Esophagus muscularis mucosa (tissue), 4 donors: ENCODE measurements at regions not wholly inside any gene's neighbourhood (a gene's known extent, or its start where the extent isn't known, plus 50 kb on each side); places are given as distances from the start of the nearest gene placed in this dataset.

Experiments
- DNase-seq: peaks from one replicate; pipeline ENCODE4 v3.0.0-alpha.2; 2017; ENCODE audit errors: extremely low spot score
- H3K27ac ChIP-seq, 4 donors: fragments of 200-600 bp; sonication (generic); replicated peaks in 1 of 4; 1 replicate in 3 of 4; 2 replicates in 1 of 4; pipeline ENCODE4 v1.5.1; 2016 to 2019; ENCODE audit warnings: mild to moderate bottlenecking in 1 of 4
- H3K27me3 ChIP-seq, 4 donors: fragments of 200-600 bp; sonication (generic); one replicate each; pipeline versions ENCODE4 v1.5.1 to v1.6.0; 2016 to 2019
- H3K36me3 ChIP-seq, 4 donors: fragments of 200-600 bp; sonication (generic); one replicate each; pipeline ENCODE4 v1.5.1; 2016 to 2019
- H3K4me1 ChIP-seq, 4 donors: fragments of 200-600 bp; sonication (generic); one replicate each; pipeline ENCODE4 v1.5.1; 2016 to 2019
- H3K4me3 ChIP-seq, 4 donors: fragments of 200-600 bp; sonication (generic); 1 replicate in 2 of 4; 2 replicates in 2 of 4; pipeline ENCODE4 v1.5.1; 2016 to 2019; ENCODE audit warnings: mild to moderate bottlenecking in 4 of 4, moderate library complexity in 1 of 4
- H3K9me3 ChIP-seq, 4 donors: fragments of 200-600 bp; sonication (generic); 1 replicate in 3 of 4; 2 replicates in 1 of 4; pipeline ENCODE4 v1.5.1; 2016 to 2019
- CTCF ChIP-seq, 3 experiments: fragments of 200-600 bp in 2 of 3; fragments of 450-650 bp in 1 of 3; sonication (generic) in 2 of 3; IDR thresholded peaks; one replicate each; pipeline ENCODE4 v1.5.1; 2017 to 2019; ENCODE audit warnings: antibody characterized with exemption in 3 of 3, mild to moderate bottlenecking in 2 of 3, moderate library complexity in 1 of 3
- EP300 ChIP-seq: sonication (generic); formaldehyde crosslinking; IDR thresholded peaks from one replicate; pipeline ENCODE4 v1.6.1; 2017; ENCODE audit warnings: antibody characterized with exemption
- POLR2A ChIP-seq: fragments of 450-650 bp; IDR thresholded peaks from one replicate; pipeline ENCODE4 v1.6.1; 2017; ENCODE audit warnings: antibody characterized with exemption, moderate library complexity, mild to moderate bottlenecking, low read depth
- POLR2AphosphoS5 ChIP-seq, 2 donors: sonication (generic); formaldehyde crosslinking; IDR thresholded peaks; one replicate each; pipeline ENCODE4 v1.6.1; 2017; ENCODE audit warnings: antibody characterized with exemption in 2 of 2
- WGBS: methylation state at CpG from one replicate; pipeline ENCODE4 v1.1.5; 2018; 5-methylcytosine and 5-hydroxymethylcytosine counted together
- intact Hi-C: fragments of 100-400 bp; cut with DNase I; formaldehyde crosslinking; loops from one replicate; pipeline ENCODE4 v1.15.1; 2023

GRCh38 chr13:90535421-90535820 lies 812.1 kb upstream of the MIR17HG start:
- H3K27ac ChIP-seq = no peak overlapping the region
- TF ChIP-seq POLR2AphosphoS5 (IDR thresholded peaks at IDR 0.05) = no peak
- no peak for TF ChIP-seq POLR2A
- no peak for TF ChIP-seq CTCF (IDR thresholded peaks at IDR 0.05)
- TF ChIP-seq EP300 = no peak
- H3K4me1 ChIP-seq = no peaks in the 10 kb centered on the region
- H3K27me3 ChIP-seq = no peaks in the 10 kb centered on the region
- no peak for DNase-seq
- H3K9me3 ChIP-seq = no peaks in the 10 kb centered on the region
- intact Hi-C loops = no loop called here
- no peak overlapping the region for H3K4me3 ChIP-seq
- WGBS = 73% methylated on average over 2 of the region's 2 CpGs
- no peaks in the 10 kb centered on the region for H3K36me3 ChIP-seq

GRCh38 chr13:90538063-90538462 lies 809.4 kb upstream of the MIR17HG start:
- intact Hi-C loops = no loop called here
- Histone ChIP-seq H3K4me3 (no peak overlapping the region), H3K36me3 (no peaks in the 10 kb centered on the region), H3K4me1 (no peaks in the 10 kb centered on the region), H3K9me3 (no peaks in the 10 kb centered on the region), H3K27ac (no peak overlapping the region), H3K27me3 (no peaks in the 10 kb centered on the region)
- no peak for DNase-seq
- TF ChIP-seq POLR2AphosphoS5 (IDR thresholded peaks at IDR 0.05) = no peak
- TF ChIP-seq POLR2A = no peak
- TF ChIP-seq CTCF (IDR thresholded peaks at IDR 0.05) = no peak
- TF ChIP-seq EP300 = no peak
- 93% methylated on average over 2 of the region's 2 CpGs for WGBS

- no peaks in the 10 kb centered on the region for H3K9me3 ChIP-seq
- H3K36me3 ChIP-seq = no peaks in the 10 kb centered on the region
- no peak overlapping the region for H3K4me3 ChIP-seq
- no peaks in the 10 kb centered on the region for H3K27me3 ChIP-seq
- intact Hi-C loops = no loop called here
- DNase-seq = no peak
- no peaks in the 10 kb centered on the region for H3K4me1 ChIP-seq
- TF ChIP-seq POLR2AphosphoS5 (IDR thresholded peaks at IDR 0.05) (no peak), EP300 (no peak), CTCF (IDR thresholded peaks at IDR 0.05) (no peak), POLR2A (no peak)
- H3K27ac ChIP-seq = no peak overlapping the region
Measured at GRCh38 chr13:90541346-90541745, 806.1 kb upstream of the MIR17HG start.

GRCh38 chr13:90542959-90543505 lies 804.5 kb upstream of the MIR17HG start:
- TF ChIP-seq EP300 (no peak), CTCF (IDR thresholded peaks at IDR 0.05) (no peak), POLR2A (no peak), POLR2AphosphoS5 (IDR thresholded peaks at IDR 0.05) (no peak)
- intact Hi-C loops = no loop called here
- no peak for DNase-seq
- Histone ChIP-seq H3K27ac (no peak overlapping the region), H3K27me3 (no peaks in the 10 kb centered on the region), H3K4me3 (no peak overlapping the region), H3K4me1 (no peaks in the 10 kb centered on the region), H3K9me3 (peaks cover 0 to 9% (median 0%) of the 10 kb centered on the region in 4 donors), H3K36me3 (no peaks in the 10 kb centered on the region)
- 81% methylated on average over 4 of the region's 4 CpGs for WGBS

- WGBS = 87% methylated on average over 2 of the region's 4 CpGs
- Histone ChIP-seq H3K4me1 (no peaks in the 10 kb centered on the region), H3K4me3 (no peak overlapping the region), H3K9me3 (peaks cover 0 to 9% (median 0%) of the 10 kb centered on the region in 4 donors), H3K27me3 (no peaks in the 10 kb centered on the region), H3K36me3 (no peaks in the 10 kb centered on the region), H3K27ac (no peak overlapping the region)
- no peak for DNase-seq
- TF ChIP-seq POLR2AphosphoS5 (IDR thresholded peaks at IDR 0.05) = no peak
- TF ChIP-seq POLR2A = no peak
- TF ChIP-seq EP300 = no peak
- TF ChIP-seq CTCF (IDR thresholded peaks at IDR 0.05) = no peak
- intact Hi-C loops = no loop called here
Measured at GRCh38 chr13:90545070-90545840, 802.2 kb upstream of the MIR17HG start.
